GM21723 (cell line): ENCODE measurements at regions not wholly inside any gene's neighbourhood (a gene's known extent, or its start where the extent isn't known, plus 50 kb on each side); places are given as distances from the start of the nearest gene placed in this dataset.
"Not testable (repeated sequence)": the region's sequence is repeated elsewhere in the genome, so short reads cannot be mapped to it uniquely, and the experiment has no call there.

Experiments used
- ATAC-seq: cut with Tn5 transposase; IDR thresholded peaks from one replicate; pipeline ENCODE4 v1.9.1; 2021; ENCODE audit warnings: mild to moderate bottlenecking, moderate library complexity; ENCODE audit not compliant: unreplicated experiment

DNA sequence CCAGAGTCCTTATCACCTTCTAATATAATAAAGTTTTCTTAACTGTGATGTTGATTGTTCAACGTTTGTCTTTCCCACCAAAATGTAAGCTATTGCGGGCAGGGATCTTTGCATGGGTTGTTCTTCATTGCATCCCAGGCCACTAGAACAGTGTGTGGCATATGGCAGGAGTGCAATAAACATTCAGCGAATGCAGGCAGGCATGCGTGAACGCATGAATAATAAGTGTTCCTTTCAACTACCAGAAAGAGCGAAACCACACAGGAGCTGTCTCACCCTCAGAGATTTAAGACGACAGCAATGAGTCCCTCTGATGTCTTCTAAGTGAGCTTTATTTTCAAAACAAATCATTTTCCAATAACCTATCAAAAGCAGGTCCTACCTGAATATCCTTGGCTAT lies 2693.1 kb upstream of the TPTE start:
- not testable (repeated sequence) for ATAC-seq

DNA sequence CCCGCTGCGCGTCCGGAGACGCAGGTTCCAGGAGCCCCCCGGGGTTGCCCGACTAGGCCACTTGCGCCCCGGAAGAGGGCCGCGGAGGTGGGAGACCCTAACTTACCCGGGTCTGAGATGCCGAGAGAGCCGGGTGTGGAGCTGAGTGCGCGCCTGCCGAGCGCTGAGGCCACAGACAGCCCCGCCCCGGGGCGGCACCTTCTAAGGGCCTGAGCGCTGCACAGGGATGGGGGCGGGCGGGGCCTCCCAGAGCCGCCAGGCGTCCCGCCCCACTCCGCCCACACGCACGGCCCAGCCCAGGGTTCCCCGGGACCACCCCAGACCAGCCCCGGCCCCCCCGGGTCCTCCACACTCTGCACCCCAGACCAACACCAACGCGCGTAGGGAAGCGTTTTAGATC lies 2692.0 kb upstream of the TPTE start:
- not testable (repeated sequence) for ATAC-seq

DNA sequence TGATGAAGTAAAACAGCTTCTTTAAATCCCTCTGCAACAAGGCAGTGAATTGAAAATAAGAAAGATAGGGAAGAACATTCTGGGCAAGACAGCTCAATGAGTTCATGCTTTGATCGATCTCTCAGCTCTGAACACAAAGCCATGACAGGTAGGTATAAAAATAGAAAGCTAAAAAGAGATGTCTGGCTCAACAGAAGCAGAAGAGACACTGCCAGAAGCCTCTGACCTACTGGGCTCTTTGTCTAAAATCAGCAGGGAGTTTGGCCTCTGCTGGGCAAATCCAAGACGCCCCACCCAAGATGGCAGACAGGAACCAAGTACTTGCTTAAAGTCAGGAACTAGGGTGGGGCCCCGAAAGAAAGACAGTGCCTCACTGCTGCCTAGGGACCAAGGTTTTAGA lies 2684.1 kb upstream of the TPTE start:
- ATAC-seq, result not testable (repeated sequence)

DNA sequence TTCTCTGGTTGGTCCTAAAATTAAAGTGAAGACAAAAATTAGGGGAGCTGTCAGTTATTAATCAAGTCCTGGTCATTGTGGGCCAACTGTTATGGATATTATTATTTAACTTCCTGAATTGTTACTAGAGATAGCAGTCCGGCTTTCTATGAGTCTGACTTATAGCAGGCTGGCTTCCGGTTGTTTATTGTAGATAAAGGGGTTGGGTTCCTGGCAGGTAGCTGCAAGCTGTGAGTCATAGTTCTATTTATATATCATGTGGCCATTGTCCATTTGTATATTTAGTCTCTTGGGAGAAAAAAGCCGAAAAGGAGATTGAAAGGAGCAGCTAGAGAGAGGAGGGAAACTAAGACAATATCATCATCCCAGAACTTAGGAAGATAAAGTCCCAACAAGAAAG lies 2668.0 kb upstream of the TPTE start:
- not testable (repeated sequence) for ATAC-seq

DNA sequence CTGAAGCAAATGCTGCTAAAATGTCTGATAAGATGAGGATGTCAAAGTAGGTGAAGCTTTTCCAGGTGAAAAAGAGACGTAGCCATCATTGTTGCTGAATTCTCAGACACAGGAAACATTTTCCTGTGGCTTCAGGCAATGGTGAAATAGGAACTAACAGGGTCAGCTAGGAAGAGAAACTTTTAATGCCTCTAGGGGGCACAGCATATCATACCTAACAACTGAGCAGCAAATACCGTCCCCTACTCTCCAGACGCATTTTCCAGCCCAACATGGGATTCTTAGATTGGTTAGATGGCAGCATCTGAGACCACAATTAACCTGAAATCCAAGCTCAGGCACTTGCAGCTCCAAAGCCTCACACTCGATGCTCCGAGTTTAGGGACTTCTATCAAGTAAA lies 2667.5 kb upstream of the TPTE start:
- not testable (repeated sequence) for ATAC-seq
